ENCODE measurements at regions not wholly inside any gene's neighbourhood (a gene's known extent, or its start where the extent isn't known, plus 50 kb on each side); places are given as distances from the start of the nearest gene placed in this dataset.

- TF ChIP-seq TAF1 (IDR thresholded peaks at IDR 0.05; ENCODE audit: borderline replicate concordance, insufficient read depth, low read length) (no peak), POLR2AphosphoS5 (IDR thresholded peaks at IDR 0.05; ENCODE audit: low read depth, low read length) (no peak)
Observed at GRCh38 chr11:19512618-19513017, 200.0 kb upstream of the NAV2 start.

All from PFSK-1 (cell line).